GM21423 (cell line): ENCODE measurements at regions not wholly inside any gene's neighbourhood (a gene's known extent, or its start where the extent isn't known, plus 50 kb on each side); places are given as distances from the start of the nearest gene placed in this dataset.
"Not testable (repeated sequence)": the region's sequence is repeated elsewhere in the genome, so short reads cannot be mapped to it uniquely, and the experiment has no call there.

Source experiments
- ATAC-seq: cut with Tn5 transposase; IDR thresholded peaks from one replicate; pipeline ENCODE4 v1.9.1; 2021; ENCODE audit warnings: mild to moderate bottlenecking, moderate library complexity; ENCODE audit not compliant: unreplicated experiment

DNA sequence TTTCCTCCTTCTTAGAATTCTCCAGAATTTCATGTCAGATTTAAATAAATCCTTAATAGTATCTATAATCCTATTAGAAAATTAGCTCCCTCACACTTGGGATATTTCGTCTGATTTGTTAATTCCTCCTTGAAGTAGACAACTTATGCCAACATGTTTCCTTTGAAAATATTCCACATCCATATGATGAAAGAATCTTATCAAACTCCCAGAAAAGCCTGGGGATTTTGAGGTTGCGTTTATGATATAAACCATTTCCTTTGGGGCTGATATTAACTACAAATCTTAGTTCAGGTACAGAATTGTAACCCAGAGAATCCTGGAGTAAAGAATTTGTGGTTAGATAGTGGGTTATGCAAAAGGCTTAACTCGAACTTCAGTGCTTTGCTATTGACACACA, 2373.8 kb upstream of the ACO1 start:
- no peak for ATAC-seq

DNA sequence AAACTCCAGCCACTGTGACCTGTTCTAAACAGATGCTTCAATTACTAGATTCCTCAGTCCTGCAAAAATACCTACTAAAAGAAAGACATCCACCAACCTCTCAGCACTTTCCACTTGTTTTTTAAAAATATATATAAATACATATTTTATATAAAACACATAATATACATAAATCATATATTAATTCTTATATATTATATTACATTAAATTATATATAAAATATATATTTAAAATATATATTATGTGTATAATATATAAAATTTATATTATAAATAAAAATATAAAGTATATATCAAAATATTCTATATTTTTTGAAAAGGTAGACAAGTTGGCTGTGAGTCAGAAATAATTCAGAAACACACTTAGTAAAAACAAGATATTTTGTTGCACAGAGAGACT, 2371.8 kb upstream of the ACO1 start:
- ATAC-seq: no peak

DNA sequence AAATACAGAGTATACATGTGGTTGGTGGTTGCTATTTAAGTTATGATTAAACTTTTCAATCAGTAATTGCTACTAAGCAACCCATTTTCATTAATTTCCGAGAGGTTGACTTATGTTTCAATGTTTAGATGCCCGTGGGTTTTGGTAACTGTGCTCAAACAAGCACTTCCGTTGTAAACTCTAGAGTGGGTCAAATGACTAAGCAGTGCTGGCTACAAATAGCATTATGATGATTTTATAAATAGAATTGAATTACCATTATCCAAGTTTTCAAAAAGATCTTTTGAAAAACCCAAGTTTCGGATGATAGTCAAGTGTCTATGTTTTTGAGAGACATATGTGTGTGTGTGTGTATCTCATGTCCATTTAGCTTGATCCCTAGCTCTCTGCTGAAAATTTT, 2369.4 kb upstream of the ACO1 start:
- no peak for ATAC-seq

- no peak for ATAC-seq
Measured at GRCh38 chr9:30020161-30020560, 2364.3 kb upstream of the ACO1 start.

DNA sequence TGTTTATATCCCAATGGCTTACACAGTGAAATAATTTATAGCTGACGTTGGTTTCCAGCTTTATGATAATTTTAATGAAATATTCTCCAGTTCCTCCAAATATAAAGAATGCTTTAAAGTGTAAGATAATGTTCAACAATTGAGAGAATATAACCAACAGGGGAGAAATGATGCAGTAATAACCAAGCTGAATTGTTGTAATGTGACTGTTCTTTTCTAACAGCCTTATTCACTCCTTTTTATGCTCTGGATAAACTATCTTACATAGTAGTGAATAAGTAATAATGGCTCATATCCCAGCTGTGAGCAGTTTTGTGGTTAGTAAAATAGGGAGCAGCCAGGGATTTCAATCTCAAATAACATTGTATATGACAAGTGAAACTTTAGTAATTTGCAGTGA, 2348.7 kb upstream of the ACO1 start:
- no peak for ATAC-seq

GRCh38 chr9:30036558-30036957, 2347.9 kb upstream of the ACO1 start:
- no peak for ATAC-seq

GRCh38 chr9:30039712-30040111, 2344.7 kb upstream of the ACO1 start:
- no peak for ATAC-seq

DNA sequence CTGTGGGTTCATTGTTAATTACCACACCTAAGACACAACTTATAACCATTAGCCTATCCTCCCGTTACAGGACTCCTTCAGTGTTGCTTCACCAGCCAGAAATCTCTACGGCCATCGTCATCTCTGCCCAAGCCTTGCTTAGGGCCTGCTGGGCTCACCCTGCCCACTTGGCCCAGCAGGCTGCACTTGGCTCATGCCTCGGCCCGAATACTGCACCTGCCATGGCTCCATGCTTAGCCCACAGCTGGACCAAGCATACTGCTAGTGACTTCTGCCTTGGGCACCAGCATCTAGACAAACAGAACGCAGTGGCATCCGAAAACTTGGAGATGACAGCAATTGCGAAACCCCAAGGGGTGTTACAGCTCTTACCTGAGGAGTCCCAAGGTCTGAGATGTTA, 2336.0 kb upstream of the ACO1 start:
- ATAC-seq: no peak

- ATAC-seq: no peak
Measured at GRCh38 chr9:30058463-30058862, 2326.0 kb upstream of the ACO1 start.

- no peak for ATAC-seq
Measured at GRCh38 chr9:30060976-30061375, 2323.5 kb upstream of the ACO1 start.

GRCh38 chr9:30065888-30066287, 2318.6 kb upstream of the ACO1 start:
- ATAC-seq: no peak

DNA sequence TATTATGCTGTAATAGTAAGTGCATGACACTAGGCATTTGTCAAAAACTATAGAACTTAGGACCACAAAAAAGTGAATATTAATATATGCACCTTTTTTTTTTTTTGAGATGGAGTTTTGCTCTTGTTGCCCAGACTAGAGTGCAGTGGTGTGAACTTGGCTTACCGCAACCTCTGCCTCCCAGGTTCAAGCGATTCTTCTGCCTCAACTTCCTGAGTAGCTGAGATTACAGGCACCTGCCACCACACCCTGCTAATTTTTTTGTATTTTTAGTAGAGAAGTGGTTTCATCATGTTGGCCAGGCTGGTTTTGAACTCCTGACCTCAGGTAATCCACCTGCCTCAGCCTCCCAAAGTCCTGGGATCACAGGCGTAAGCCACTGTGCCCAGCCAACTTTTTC, 2315.2 kb upstream of the ACO1 start:
- not testable (repeated sequence) for ATAC-seq

DNA sequence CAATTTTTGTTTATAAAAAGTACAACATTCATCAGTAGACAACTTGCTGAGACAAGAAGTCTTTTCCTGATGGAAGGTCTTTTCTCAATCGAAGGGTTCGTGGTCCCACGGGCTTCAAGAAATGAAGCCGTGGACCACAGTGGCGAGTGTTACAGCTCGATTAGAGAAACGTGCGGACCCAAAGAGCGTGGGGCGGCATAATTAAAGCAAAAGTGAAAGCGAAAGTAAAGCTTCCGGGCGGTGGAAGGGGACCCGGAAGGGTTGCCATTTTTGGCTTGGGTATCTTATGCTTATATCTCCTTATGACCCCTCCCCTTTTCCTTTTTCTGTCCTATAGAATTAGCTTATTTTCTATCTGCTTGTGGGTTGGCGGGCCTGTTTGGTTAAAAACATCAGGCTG, 2309.4 kb upstream of the ACO1 start:
- ATAC-seq: no peak

GRCh38 chr9:30075451-30076199, 2308.8 kb upstream of the ACO1 start:
- ATAC-seq: peak; percentile 84

- ATAC-seq: peak; percentile 57
Measured at GRCh38 chr9:30078195-30078594, 2306.2 kb upstream of the ACO1 start.

GRCh38 chr9:30089428-30089827, 2295.0 kb upstream of the ACO1 start:
- no peak for ATAC-seq

GRCh38 chr9:30103647-30104394, 2280.6 kb upstream of the ACO1 start:
- no peak for ATAC-seq

DNA sequence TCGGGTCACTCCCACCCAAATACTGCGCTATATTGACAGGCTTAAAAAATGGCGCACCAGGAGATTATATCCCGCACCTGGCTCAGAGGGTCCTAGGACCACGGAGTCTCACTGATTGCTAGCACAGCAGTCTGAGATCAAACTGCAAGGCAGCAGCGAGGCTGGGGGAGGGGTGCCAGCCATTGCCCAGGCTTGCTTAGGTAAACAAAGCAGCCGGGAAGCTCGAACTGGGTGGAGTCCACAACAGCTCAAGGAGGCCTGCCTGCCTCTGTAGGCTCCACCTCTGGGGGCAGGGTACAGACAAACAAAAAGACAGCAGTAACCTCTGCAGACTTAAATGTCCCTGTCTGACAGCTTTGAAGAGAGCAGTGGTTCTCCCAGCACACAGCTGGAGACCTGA, 2277.3 kb upstream of the ACO1 start:
- not testable (repeated sequence) for ATAC-seq

GRCh38 chr9:30116673-30117217, 2267.7 kb upstream of the ACO1 start:
- no peak for ATAC-seq

GRCh38 chr9:30120666-30121065, 2263.8 kb upstream of the ACO1 start:
- ATAC-seq: no peak

DNA sequence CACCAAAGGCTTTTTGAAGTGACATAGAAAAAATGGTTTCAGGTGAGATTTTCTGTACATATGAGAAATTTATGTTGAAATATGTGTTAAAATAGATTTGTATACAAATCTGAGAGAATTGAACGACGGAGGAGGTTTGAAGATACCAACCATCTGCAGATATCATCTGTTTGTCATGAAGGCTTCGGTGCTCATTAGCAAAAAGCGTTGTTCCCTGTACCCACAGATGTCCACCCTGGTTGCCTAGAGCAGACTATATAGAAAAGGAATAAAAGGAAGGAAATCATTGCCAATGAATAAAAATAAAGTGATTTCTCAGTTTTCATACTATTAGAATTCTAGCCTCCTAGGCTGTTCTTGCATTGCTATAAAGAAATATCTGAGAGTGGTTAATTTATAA, 2262.8 kb upstream of the ACO1 start:
- ATAC-seq: no peak

DNA sequence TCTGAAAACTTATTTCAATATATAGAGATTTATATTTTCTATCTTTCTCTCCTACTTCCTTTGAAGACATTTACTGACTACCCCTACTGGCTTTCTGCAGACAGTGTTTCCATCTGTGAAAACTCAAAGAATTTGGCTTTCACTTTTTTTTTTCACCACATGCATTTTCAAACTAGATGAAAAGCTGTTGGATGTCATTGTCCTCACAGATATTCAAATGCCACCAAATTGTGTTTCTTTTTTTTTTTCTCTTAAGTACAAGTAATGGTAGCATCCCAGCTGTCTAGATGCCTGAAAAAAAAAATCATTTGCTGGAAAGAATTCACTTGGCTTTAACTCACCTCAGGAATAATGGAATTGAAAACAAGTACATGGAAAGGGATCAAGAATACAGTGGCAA, 2258.6 kb upstream of the ACO1 start:
- ATAC-seq: no peak
